NCI-H510A treated with DMSO at 0.1 percent for 48 hours (cell line): ENCODE measurements at regions not wholly inside any gene's neighbourhood (a gene's known extent, or its start where the extent isn't known, plus 50 kb on each side); places are given as distances from the start of the nearest gene placed in this dataset.

Experiments used
- DNase-seq: peaks from one replicate; lab custom pipeline; 2025; lab: John Stamatoyannopoulos, UW

DNA sequence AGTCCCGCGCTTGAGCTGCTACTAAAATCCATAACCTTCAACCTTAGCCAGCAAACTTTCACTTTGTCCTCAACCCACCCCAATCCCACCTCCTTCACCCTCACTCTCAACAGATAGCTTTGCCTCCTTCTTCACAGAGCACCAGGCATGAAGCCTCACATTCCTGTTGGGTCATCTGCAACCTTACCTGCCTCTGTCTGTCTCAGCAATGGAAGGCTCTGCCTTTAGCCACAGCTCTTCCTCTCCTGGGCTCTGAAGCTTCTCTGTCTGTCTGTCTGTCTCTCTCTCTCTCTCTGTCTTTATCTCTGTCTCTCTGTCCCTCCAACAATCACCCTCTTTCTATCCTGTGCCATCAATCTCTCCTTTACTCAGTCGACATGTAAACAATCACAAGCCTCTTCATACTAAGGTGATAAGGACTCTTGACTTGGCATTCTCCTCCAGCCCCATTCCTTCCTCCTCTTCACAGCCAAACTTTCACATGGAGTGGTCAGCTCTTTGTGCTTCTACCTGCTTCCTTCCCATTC, 220.8 kb downstream of the SPTSSA start:
- DNase-seq = no peak

DNA sequence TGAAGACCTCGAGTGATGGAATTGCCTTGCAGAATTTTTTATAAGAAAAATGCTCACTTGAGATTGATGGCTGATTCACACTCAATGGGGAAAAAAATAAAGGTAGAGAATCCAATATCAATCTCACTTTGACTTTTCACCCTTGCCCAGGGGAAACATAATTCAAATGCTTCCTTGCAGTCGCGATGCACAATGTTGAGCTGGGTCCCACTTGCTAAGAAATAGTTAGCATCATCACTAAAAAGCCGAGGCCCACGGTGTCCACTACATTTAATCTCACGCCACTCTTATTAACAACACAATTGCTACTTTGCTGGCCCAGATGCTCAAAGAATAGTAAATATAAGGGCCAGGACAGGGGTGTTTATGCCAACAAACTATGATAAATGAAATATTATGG, 223.4 kb downstream of the SPTSSA start:
- no peak for DNase-seq

DNA sequence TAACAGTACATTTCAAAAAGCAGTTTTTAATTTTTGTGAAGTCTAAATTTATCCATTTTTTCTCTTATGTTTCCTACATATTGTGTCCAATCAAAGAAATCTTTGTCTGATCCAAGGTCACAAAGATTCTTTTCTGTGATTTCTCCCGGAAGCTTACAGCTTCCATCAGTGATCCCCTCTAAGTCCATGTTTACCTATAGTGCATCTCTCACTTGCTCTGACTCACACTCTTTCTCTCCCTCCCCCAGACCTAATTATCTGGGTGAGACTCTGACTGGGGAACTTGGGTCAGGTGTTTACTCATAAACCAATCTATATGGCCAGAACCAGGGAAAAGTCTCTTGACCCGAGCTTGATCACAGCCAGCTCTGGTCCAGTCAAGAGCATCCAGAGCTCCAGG, 224.4 kb downstream of the SPTSSA start:
- no peak for DNase-seq

DNA sequence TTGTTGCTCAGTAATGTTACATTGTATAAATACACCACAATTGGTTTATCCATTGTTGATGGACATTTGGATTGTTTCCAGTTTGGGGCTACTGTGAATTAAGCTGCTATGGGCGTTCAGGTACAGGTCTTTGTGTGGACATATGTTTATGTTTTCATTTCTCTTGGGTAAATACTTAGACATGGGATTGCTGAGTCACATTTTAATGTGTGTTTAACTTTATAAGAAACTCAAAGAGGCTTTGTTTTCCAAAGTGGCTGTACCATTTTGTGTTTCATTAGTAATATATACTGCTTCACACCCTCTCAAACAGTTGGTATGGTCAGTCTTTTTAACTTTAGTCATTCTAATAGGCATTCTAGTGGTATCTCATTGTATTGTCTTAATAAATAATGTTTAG, 225.0 kb downstream of the SPTSSA start:
- DNase-seq = no peak

DNA sequence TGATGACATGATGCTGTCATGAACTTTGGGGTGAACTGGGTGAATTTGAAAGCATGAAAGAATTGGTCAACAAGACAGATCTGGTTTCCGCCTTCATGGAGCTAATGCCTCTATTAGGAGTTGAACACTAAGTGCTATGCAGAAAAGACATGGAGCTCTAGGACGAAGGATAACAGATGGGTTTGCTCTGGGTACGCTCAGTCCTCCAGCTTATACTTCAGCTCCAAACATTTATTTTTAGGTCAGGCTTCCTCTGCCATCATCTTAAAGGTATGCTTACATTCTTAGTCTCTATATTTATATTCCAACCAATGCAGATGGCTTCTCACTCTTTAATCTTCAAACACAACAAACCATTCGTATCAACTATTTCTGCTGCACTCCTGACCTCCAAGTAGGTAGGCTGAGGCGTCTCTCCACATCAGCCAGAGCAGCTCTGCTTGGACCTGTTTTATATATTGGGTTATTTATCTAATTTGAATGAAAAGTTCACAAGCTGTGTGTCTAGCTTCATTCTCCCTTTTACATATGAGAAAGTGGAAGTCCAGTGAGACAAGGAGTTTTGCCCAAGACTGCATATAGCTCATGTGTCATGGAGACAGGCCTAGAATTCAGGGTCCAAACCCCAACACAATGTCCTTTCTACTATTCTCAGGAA, 226.3 kb downstream of the SPTSSA start:
- DNase-seq = no peak

DNA sequence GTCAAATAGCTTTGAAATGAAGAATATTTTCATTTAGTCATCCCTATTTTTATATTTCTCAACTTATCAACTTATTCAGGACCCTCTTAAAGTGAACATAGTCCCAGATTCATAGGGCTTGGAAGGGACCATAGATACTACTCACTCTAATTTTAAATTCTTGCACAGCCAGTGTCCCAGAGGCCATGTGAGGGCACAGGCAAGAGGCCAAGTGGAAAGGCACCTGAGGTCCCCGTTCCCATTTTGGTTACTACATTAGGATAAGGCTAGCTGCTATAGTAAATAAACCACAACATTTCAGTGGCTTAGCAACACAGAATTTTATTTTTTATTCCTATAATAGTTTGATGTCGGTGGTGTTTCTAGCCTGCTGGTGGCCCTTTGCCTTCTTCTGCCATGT, 227.8 kb downstream of the SPTSSA start:
- no peak for DNase-seq

DNA sequence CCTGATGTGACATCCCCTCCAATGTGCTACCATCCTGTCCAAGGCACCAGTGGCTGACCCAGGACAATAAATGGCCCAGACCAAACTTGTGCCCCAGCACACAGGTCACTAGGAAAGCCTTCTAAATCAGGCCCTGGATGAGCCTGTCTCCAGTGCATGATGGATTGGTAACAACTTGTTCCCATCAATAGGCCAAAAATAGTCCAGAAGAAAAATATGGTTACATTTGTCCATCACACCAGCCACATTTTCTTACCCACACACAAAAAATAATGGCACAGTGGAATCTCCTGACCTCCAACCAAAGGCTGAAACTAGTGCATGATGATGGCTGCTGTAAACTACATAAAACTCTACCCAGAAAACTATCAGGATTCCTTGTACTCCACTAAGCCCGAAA, 228.4 kb downstream of the SPTSSA start:
- no peak for DNase-seq

DNA sequence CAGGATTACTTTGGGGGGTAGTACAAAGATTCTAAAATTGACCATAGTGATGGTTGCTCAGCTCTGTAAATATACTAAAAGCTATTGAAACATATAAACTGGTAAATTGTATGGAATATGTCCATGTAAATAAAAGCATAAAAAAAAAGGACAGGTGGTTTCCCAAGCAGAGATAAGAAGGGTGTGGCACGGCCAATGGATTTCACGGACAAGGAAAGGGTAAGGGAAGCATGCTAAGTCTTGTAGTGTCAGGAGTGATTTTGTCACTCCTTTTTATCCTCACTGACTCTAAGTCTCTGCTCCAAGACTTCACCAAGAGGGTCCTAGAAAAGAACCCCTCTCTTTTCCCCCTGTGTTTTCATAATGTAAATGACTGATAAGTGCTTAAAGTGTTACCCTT, 229.2 kb downstream of the SPTSSA start:
- no peak for DNase-seq

DNA sequence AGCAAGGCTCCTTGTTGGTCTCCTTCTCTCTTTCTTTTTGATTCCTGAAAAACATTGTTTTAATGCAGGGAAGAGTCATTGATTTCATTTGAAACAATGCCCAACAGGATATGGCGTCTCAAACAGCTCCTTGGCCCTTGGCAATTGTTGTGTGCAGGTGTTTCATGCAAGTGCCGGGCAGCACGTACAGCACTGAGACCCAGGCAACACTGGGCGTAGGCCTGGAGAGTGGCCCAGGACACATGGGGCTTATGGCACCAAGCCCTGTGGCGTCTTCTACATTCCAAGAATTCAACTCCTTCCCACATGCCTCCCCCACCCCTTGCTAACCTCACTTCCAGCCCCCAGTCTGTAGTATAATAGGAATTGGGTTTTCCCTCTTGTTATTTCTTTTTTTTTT, 230.4 kb downstream of the SPTSSA start:
- no peak for DNase-seq

DNA sequence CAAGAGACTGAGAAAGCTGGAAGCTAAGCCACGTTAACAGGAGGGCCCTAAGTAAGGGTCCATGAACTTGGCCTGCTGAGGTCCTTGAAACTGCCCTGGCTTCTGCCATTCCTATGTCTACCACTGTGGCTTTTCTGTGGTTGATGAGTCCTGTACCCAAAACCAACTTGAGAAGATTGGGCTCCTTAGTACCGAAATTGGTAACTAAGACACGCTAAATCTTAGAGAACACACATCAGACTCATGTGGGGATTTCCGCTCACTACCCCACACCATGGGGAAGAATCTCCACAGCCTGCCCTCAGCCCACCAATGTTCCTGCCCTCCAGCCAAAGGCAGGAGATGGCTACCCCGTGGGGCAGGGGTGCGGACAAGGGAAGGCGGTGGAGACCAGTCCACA, 232.9 kb downstream of the SPTSSA start:
- DNase-seq = no peak

DNA sequence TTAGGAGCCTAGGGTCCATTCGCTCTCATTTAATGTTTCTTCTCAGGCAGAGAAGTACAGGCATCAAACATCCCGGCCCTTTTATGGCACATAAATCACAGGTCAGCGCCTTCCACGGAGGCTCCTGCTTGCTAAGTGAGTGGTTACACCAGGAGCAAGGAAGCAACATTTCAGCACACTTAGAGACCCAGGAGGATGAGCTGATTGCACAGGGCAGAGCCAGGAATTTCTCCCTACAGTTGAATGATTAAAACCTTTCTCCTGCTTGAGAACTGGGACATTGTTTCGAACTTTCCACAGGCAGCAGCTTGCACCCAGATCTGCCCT, 233.4 kb downstream of the SPTSSA start:
- no peak for DNase-seq

DNA sequence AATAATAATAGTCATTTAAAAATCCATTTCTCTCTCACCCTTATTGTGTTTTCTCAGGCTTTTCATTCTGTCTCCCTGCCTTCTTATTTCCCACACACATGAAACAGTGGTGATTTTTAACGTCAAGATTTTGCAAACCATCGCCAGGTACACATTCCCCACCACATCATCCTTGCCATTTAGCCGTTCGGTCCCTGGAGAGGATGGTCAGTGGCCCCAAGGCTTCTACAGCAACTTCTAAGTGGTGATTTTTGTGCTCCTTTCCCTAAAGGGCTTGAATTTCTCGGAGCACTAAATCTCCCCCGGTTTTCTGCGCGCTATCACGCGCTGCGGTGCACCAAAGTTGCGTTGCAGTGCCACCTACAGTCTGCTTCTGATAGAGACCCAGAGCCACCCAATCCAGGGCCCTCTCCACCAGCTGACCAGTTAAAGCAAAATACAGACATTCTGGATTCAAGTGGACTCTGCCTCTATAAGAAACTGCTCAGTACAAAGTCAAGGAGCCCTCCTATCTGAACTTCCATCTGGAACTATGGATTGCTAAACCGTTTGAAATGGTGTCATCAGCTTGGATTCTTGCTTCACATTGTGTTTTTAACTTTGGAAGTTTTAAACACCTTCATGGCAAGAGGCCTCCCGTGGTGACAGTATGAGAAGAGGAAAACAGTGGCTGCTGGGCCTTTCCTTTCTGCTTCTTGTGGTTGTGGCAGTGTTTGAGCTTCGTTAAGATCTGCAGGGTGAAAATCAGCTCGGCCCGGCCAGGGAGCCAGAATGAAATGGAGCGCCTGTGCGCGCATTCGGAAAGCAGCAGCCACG, 234.0 kb downstream of the SPTSSA start:
- peak; percentile 79 for DNase-seq

DNA sequence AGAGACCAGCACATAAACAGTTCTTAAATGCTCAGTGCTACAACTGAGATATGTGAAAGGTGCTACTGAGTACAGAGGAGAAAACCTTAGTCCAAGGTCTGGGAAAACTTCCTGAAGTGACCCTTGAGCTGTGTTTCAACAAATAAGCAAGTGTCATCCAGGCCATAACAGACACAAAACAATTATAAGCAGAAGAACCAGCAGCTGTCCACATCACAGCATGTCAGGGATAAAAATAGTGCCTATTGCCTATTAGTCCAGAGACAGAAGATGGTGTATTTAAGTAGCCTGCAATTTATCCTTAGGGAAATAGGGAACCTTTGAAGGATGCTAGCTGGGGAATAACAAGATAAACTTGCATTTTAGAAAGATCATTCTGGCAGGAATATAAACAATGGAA, 237.8 kb downstream of the SPTSSA start:
- peak; percentile 49 for DNase-seq

DNA sequence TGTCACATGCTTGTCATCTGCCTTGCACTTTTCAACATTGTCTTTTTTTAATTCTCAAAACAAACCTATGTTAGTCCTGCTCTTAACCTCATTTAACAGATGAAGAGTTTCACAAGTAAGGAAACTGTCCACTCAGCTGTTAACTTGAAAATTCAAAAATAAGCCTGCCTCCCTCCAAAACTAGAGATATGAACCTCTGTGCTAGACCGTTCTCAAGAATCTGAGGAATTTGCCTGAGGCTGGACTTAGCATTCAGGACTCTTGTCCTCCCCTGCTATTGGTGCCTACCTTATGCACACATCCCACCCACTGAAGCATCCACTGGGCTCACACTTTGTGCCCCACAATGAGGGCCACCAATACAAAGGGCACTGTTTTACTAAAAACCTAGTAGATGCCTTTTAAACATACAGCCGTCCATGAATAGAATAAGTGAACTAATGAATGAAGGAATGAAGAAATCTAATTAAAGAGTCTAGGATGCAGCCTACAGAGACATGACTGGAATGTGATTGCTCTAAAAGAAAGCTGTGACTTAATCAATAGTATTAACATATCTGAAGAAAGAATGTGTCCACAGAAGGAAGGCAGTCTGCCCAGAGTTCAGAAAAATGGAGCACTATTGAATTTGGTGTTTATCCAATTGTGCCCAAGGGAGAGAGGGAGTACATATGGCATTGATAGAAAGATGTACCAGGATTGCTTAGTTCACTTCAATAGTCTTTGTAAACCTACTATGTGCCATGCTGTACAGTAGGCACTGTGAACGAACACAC, 238.5 kb downstream of the SPTSSA start:
- no peak for DNase-seq

DNA sequence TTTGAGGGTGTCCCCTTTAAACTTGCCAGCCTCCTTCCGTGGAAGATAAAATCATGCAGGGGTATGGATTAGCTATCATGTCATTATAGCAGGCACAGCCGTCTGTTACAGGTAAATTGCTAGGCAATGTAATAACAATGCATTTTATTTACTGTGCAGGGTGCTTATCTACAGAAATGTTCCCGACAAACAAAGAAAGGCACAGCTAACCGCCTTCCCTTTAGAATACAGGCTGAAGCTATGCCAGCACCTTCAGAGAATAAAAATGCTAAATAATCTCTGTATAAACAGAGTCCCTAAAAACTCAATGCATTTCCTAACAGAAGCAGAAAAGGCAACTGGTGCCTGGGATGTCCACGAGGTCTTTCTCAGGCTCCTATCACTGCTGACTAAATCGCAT, 239.2 kb downstream of the SPTSSA start:
- no peak for DNase-seq

DNA sequence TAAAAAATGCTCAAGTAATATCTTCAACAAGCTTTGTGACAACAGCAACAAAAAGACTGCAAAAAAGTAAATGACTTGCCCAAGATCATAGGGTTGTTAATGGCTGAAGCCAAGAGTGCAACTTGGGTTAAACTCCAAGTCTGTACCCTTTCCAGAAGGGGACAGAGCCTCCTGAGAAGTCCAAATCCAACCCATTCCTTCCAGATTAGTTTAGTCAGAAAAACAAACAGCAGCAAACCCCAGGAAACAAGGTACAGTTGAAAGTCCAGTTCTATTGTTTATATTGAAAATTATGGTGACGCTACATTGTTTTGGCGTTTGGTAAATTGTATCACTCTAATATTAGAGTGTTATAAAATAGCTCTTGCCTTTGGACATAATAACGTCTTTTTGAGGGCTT, 239.9 kb downstream of the SPTSSA start:
- DNase-seq = no peak

DNA sequence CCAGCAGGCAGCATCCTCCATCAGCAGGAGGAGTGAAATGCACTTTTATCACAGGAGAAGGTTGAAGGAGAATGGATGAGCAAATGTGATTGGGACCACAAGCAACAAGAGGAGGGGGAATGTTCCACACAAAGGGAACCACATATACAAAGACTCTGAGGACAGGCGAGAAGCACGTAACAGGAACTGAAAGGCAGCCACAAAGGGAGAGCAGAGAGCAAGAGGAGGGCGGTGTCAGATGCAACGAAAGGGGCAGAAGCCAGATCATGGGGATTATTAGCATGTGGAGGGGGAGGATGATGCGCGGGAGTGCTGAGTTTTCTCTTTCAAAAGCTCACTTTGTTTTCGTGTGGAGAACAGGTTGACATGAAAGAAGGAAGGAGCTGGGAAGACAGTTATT, 241.1 kb downstream of the SPTSSA start:
- DNase-seq = no peak

DNA sequence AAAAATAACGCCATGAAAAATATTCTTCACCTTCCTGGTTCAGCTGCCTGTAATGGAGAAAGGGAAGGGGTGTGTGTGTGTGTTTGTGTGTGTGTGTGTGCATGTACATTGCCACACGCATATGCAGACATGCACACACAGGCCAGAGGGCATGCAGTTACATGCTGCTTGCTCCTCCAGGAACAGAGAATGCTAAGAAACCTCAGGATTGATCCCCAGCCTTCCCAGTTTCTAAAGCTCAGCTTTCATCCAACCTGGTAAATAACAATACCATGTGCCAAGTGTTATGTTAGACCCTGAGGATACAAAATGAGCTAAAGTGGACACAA, 241.7 kb downstream of the SPTSSA start:
- no peak for DNase-seq

DNA sequence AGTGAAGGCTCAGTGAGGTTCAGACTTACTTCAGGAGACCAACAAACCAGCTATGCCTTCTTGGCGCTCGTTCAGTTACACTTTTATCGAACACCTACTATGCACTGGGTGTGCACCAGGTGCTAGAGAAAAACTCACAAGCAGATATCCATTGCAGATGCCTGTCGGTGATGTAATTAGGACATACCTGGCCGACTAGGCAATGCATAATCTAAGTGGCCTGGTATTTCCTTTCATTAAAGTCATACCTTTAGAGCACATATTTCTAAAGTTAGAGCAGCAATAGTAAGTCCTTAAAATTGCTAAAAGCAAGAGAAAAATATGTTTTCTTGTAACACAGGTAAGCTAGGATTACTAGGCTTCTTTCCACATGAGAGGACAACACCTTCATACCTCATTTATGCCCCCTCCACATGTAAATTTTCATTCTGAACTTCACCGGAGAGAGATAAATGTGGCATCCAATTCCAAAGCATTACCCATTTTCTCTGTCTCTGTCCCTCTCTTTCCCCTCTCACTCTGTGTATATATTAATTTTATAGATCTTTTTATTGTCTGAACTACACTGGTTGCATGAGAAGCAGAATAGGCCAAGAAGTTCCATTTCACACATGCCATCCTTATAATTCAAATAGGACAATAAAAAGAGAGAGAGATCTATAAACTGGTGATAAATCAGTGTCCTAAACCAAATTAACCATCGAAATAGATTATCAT, 242.2 kb downstream of the SPTSSA start:
- no peak for DNase-seq

DNA sequence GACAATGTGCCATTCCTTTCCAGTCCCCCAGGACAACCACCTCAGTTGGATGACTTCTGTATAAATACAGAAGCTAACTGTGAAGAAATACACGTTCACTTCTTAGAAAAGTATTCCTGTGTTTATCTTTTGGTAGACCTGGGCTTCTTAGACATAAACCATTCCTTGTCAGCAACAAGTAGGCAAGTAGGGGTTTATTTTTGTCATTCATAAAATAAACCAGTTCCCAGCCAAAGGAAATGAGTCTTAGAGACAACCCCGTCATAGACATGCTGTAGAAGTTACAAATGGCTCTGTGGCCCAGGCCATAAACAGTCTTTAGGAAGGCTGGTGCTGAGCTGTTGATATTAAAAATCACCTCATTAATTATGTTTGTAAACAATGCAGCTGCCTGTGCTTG, 243.2 kb downstream of the SPTSSA start:
- no peak for DNase-seq

DNA sequence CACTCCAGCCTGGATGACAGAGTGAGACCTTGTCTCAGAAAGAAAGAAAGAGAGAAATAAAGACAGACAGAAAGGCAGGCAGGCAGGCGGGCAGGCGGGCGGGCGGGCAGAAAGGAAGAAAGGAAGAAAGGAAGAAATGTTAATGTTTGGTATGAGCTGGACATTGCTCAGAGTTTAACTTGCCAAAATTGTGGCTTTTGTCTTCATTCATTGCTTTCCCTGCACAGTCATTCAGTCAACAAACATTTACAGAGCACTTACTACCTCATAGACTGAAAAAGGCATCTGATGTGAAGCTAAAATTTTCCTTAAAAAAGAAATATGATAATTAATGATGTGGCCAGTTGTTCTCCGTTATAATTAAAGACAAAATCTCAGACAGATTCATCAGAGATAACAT, 247.1 kb downstream of the SPTSSA start:
- DNase-seq = no peak

DNA sequence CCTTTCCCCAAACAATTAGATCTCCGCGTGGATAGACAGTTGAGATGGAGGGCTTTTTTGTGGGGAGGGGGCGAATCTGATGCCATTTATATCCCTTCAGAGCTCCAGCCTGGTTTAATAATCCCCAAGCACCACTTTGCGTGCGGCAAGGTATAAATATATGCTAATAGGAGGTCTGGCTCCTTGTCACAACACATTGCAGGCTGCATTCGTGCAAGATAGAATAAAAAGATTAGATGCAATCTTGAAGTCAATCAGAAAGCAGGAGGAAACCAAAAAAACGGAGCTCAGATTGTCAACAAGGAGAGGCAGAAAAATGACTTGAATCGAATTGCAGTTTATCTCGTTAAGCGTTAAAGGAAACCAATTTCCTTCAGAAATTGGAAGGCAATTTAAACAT, 248.7 kb downstream of the SPTSSA start:
- no peak for DNase-seq
